ENCODE measurements at regions not wholly inside any gene's neighbourhood (a gene's known extent, or its start where the extent isn't known, plus 50 kb on each side); places are given as distances from the start of the nearest gene placed in this dataset.

- Mint-ChIP-seq H3K9me3 (no peaks in the 10 kb centered on the region), H3K27me3 (ENCODE audit: low read depth) (peaks cover 13% of the 10 kb centered on the region), H3K4me1 (no peaks in the 10 kb centered on the region), H3K4me3 (no peak overlapping the region), H3K36me3 (no peaks in the 10 kb centered on the region), H3K27ac (no peak overlapping the region)
- ChIA-PET CTCF (no interaction called here), POLR2A (no interaction called here)
- ATAC-seq = no peak
- no peak for DNase-seq (ENCODE audit: low spot score)
- TF ChIP-seq, protein P1, sequence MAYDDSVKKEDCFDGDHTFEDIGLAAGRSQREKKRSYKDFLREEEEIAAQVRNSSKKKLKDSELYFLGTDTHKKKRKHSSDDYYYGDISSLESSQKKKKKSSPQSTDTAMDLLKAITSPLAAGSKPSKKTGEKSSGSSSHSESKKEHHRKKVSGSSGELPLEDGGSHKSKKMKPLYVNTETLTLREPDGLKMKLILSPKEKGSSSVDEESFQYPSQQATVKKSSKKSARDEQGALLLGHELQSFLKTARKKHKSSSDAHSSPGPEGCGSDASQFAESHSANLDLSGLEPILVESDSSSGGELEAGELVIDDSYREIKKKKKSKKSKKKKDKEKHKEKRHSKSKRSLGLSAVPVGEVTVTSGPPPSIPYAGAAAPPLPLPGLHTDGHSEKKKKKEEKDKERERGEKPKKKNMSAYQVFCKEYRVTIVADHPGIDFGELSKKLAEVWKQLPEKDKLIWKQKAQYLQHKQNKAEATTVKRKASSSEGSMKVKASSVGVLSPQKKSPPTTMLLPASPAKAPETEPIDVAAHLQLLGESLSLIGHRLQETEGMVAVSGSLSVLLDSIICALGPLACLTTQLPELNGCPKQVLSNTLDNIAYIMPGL (CRISPR knock-in tag; IDR thresholded peaks at IDR 0.05) = no peak
- TF ChIP-seq ZNF423 (CRISPR knock-in tag; IDR thresholded peaks at IDR 0.05) = no peak
- TF ChIP-seq HMGA2 (CRISPR knock-in tag; IDR thresholded peaks at IDR 0.05) = no peak
- TF ChIP-seq NFE2L1 (CRISPR knock-in tag; IDR thresholded peaks at IDR 0.05) = no peak
- no peak for TF ChIP-seq ZMAT4 (CRISPR knock-in tag; IDR thresholded peaks at IDR 0.05)
Observed at GRCh38 chr13:107873926-107874325, 341.4 kb downstream of the LIG4 start.

DNA sequence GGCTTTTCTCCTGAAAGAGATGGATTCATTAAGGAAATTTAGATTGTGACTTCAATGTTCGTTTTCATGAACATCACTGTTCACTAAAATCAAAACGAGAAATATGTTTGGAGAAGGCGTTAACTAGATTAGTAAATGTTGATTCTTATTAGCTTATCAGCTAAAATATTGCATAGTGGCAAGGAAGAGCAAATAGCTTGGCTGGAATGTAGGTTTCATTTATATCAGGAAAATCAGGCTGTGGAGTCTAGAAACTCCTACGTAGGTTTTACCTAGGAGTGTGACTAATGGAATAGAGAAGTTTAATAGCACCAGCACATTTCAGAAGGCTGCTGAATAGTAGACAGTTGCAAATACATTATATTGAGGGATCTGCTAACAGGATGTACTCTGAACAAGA lies 344.9 kb downstream of the LIG4 start:
- no peak overlapping the region for H3K4me3 Mint-ChIP-seq
- H3K9me3 Mint-ChIP-seq = no peaks in the 10 kb centered on the region
- TF ChIP-seq MAX (CRISPR knock-in tag; IDR thresholded peaks at IDR 0.05) = no peak
- TF ChIP-seq, protein P2, sequence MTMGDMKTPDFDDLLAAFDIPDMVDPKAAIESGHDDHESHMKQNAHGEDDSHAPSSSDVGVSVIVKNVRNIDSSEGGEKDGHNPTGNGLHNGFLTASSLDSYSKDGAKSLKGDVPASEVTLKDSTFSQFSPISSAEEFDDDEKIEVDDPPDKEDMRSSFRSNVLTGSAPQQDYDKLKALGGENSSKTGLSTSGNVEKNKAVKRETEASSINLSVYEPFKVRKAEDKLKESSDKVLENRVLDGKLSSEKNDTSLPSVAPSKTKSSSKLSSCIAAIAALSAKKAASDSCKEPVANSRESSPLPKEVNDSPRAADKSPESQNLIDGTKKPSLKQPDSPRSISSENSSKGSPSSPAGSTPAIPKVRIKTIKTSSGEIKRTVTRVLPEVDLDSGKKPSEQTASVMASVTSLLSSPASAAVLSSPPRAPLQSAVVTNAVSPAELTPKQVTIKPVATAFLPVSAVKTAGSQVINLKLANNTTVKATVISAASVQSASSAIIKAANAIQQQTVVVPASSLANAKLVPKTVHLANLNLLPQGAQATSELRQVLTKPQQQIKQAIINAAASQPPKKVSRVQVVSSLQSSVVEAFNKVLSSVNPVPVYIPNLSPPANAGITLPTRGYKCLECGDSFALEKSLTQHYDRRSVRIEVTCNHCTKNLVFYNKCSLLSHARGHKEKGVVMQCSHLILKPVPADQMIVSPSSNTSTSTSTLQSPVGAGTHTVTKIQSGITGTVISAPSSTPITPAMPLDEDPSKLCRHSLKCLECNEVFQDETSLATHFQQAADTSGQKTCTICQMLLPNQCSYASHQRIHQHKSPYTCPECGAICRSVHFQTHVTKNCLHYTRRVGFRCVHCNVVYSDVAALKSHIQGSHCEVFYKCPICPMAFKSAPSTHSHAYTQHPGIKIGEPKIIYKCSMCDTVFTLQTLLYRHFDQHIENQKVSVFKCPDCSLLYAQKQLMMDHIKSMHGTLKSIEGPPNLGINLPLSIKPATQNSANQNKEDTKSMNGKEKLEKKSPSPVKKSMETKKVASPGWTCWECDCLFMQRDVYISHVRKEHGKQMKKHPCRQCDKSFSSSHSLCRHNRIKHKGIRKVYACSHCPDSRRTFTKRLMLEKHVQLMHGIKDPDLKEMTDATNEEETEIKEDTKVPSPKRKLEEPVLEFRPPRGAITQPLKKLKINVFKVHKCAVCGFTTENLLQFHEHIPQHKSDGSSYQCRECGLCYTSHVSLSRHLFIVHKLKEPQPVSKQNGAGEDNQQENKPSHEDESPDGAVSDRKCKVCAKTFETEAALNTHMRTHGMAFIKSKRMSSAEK (CRISPR knock-in tag; IDR thresholded peaks at IDR 0.05; ENCODE audit: borderline replicate concordance) = no peak
- TF ChIP-seq, protein P3, sequence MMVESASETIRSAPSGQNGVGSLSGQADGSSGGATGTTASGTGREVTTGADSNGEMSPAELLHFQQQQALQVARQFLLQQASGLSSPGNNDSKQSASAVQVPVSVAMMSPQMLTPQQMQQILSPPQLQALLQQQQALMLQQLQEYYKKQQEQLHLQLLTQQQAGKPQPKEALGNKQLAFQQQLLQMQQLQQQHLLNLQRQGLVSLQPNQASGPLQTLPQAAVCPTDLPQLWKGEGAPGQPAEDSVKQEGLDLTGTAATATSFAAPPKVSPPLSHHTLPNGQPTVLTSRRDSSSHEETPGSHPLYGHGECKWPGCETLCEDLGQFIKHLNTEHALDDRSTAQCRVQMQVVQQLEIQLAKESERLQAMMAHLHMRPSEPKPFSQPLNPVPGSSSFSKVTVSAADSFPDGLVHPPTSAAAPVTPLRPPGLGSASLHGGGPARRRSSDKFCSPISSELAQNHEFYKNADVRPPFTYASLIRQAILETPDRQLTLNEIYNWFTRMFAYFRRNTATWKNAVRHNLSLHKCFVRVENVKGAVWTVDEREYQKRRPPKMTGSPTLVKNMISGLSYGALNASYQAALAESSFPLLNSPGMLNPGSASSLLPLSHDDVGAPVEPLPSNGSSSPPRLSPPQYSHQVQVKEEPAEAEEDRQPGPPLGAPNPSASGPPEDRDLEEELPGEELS (CRISPR knock-in tag; IDR thresholded peaks at IDR 0.05) = no peak
- TF ChIP-seq SOX15 (CRISPR knock-in tag; IDR thresholded peaks at IDR 0.05) = no peak
- no peak for TF ChIP-seq ZMAT4 (CRISPR knock-in tag; IDR thresholded peaks at IDR 0.05)
- no peak for TF ChIP-seq ZNF317 (CRISPR knock-in tag; IDR thresholded peaks at IDR 0.05; ENCODE audit: borderline replicate concordance, low read depth)
- no peak for TF ChIP-seq PRRX2 (CRISPR knock-in tag; IDR thresholded peaks at IDR 0.05)
- TF ChIP-seq MXD4 (CRISPR knock-in tag; IDR thresholded peaks at IDR 0.05; ENCODE audit: borderline replicate concordance) = no peak
- TF ChIP-seq, protein P4, sequence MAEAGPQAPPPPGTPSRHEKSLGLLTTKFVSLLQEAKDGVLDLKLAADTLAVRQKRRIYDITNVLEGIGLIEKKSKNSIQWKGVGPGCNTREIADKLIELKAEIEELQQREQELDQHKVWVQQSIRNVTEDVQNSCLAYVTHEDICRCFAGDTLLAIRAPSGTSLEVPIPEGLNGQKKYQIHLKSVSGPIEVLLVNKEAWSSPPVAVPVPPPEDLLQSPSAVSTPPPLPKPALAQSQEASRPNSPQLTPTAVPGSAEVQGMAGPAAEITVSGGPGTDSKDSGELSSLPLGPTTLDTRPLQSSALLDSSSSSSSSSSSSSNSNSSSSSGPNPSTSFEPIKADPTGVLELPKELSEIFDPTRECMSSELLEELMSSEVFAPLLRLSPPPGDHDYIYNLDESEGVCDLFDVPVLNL (CRISPR knock-in tag; IDR thresholded peaks at IDR 0.05; ENCODE audit: borderline replicate concordance, low read depth) = no peak
- TF ChIP-seq, protein P5, sequence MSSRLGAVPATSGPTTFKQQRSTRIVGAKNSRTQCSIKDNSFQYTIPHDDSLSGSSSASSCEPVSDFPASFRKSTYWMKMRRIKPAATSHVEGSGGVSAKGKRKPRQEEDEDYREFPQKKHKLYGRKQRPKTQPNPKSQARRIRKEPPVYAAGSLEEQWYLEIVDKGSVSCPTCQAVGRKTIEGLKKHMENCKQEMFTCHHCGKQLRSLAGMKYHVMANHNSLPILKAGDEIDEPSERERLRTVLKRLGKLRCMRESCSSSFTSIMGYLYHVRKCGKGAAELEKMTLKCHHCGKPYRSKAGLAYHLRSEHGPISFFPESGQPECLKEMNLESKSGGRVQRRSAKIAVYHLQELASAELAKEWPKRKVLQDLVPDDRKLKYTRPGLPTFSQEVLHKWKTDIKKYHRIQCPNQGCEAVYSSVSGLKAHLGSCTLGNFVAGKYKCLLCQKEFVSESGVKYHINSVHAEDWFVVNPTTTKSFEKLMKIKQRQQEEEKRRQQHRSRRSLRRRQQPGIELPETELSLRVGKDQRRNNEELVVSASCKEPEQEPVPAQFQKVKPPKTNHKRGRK (CRISPR knock-in tag; IDR thresholded peaks at IDR 0.05; ENCODE audit: borderline replicate concordance) = no peak
- H3K4me1 Mint-ChIP-seq = peaks cover 4% of the 10 kb centered on the region
- ChIA-PET CTCF (no interaction called here), POLR2A (no interaction called here)
- peaks cover 42% of the 10 kb centered on the region for H3K27me3 Mint-ChIP-seq (ENCODE audit: low read depth)
- no peak for ATAC-seq
- no peak overlapping the region for H3K27ac Mint-ChIP-seq
- no peak for DNase-seq (ENCODE audit: low spot score)
- no peaks in the 10 kb centered on the region for H3K36me3 Mint-ChIP-seq
